Activated T-helper 9 cell treated with anti-CD3 and anti-CD28 coated beads, Interleukin-2, amount 50 U/mL, for 16 hours (primary cell): ENCODE measurements at regions not wholly inside any gene's neighbourhood (a gene's known extent, or its start where the extent isn't known, plus 50 kb on each side); places are given as distances from the start of the nearest gene placed in this dataset.

Experiments used
- DNase-seq: peaks from one replicate; pipeline ENCODE4 v3.0.0-alpha.2; 2020; ENCODE audit warnings: low read depth

- DNase-seq: no peak
Observed at GRCh38 chrX:38856670-38857265, 55.5 kb downstream of the MID1IP1 start.

GRCh38 chrX:38857736-38858523 lies 56.7 kb downstream of the MID1IP1 start:
- DNase-seq: no peak

GRCh38 chrX:38859602-38860001 lies 58.3 kb downstream of the MID1IP1 start:
- DNase-seq: no peak

- DNase-seq: no peak
Observed at GRCh38 chrX:38860106-38861013, 59.1 kb downstream of the MID1IP1 start.

GRCh38 chrX:38861489-38861888 lies 60.2 kb downstream of the MID1IP1 start:
- no peak for DNase-seq

- DNase-seq: no peak
Observed at GRCh38 chrX:38862100-38862499, 60.8 kb downstream of the MID1IP1 start.

GRCh38 chrX:38864165-38864564 lies 62.9 kb downstream of the MID1IP1 start:
- no peak for DNase-seq

GRCh38 chrX:38868321-38868720 lies 67.1 kb downstream of the MID1IP1 start:
- DNase-seq: no peak

GRCh38 chrX:38868941-38869401 lies 67.7 kb downstream of the MID1IP1 start:
- DNase-seq: no peak

GRCh38 chrX:38870361-38870895 lies 69.2 kb downstream of the MID1IP1 start:
- no peak for DNase-seq

GRCh38 chrX:38871129-38872029 lies 70.1 kb downstream of the MID1IP1 start:
- no peak for DNase-seq

- DNase-seq: no peak
Observed at GRCh38 chrX:38877366-38877765, 76.1 kb downstream of the MID1IP1 start.

- no peak for DNase-seq
Observed at GRCh38 chrX:38878641-38879340, 77.5 kb downstream of the MID1IP1 start.

GRCh38 chrX:38879631-38880220 lies 78.5 kb downstream of the MID1IP1 start:
- no peak for DNase-seq

GRCh38 chrX:38880296-38880854 lies 79.1 kb downstream of the MID1IP1 start:
- no peak for DNase-seq

- no peak for DNase-seq
Observed at GRCh38 chrX:38881066-38881465, 79.8 kb downstream of the MID1IP1 start.

- no peak for DNase-seq
Observed at GRCh38 chrX:38881727-38882126, 80.5 kb downstream of the MID1IP1 start.

- no peak for DNase-seq
Observed at GRCh38 chrX:38882894-38883626, 81.8 kb downstream of the MID1IP1 start.

GRCh38 chrX:38886112-38886511 lies 84.9 kb downstream of the MID1IP1 start:
- DNase-seq: no peak
